ENCODE measurements at regions not wholly inside any gene's neighbourhood (a gene's known extent, or its start where the extent isn't known, plus 50 kb on each side); places are given as distances from the start of the nearest gene placed in this dataset.

- DNase-seq = no peak
Observed at GRCh38 chr11:37100008-37100407, 502.0 kb upstream of the RAG2 start.

- no peak for DNase-seq
Observed at GRCh38 chr11:37092487-37092886, 494.5 kb upstream of the RAG2 start.

- no peak for DNase-seq
Observed at GRCh38 chr11:37089439-37089838, 491.4 kb upstream of the RAG2 start.

- no peak for DNase-seq
Observed at GRCh38 chr11:37088573-37088910, 490.5 kb upstream of the RAG2 start.

GRCh38 chr11:37087650-37088572 is 489.9 kb upstream of the RAG2 start:
- DNase-seq = no peak

- DNase-seq = no peak
Observed at GRCh38 chr11:37078521-37078920, 480.5 kb upstream of the RAG2 start.

- DNase-seq = no peak
Observed at GRCh38 chr11:37076866-37077265, 478.8 kb upstream of the RAG2 start.

GRCh38 chr11:37072538-37073055 is 474.6 kb upstream of the RAG2 start:
- DNase-seq = no peak

GRCh38 chr11:37050311-37050710 is 452.3 kb upstream of the RAG2 start:
- no peak for DNase-seq

GRCh38 chr11:37040921-37041320 is 442.9 kb upstream of the RAG2 start:
- DNase-seq = no peak

- DNase-seq = peak; percentile 10
Observed at GRCh38 chr11:37038911-37039310, 440.9 kb upstream of the RAG2 start.

GRCh38 chr11:37026741-37027140 is 428.7 kb upstream of the RAG2 start:
- no peak for DNase-seq

- no peak for DNase-seq
Observed at GRCh38 chr11:37026326-37026725, 428.3 kb upstream of the RAG2 start.

GRCh38 chr11:37006563-37006962 is 408.5 kb upstream of the RAG2 start:
- no peak for DNase-seq

- no peak for DNase-seq
Observed at GRCh38 chr11:37002831-37003230, 404.8 kb upstream of the RAG2 start.

- no peak for DNase-seq
Observed at GRCh38 chr11:36997656-36998055, 399.6 kb upstream of the RAG2 start.

GRCh38 chr11:36996795-36997194 is 398.8 kb upstream of the RAG2 start:
- DNase-seq = no peak

- no peak for DNase-seq
Observed at GRCh38 chr11:36994208-36994607, 396.2 kb upstream of the RAG2 start.

GRCh38 chr11:36988556-36988955 is 390.5 kb upstream of the RAG2 start:
- no peak for DNase-seq

- DNase-seq = no peak
Observed at GRCh38 chr11:36985562-36985961, 387.5 kb upstream of the RAG2 start.

GRCh38 chr11:36976741-36977140 is 378.7 kb upstream of the RAG2 start:
- no peak for DNase-seq

GRCh38 chr11:36974771-36975170 is 376.7 kb upstream of the RAG2 start:
- DNase-seq = no peak

- DNase-seq = no peak
Observed at GRCh38 chr11:36953976-36954375, 355.9 kb upstream of the RAG2 start.

GRCh38 chr11:36948460-36949127 is 350.6 kb upstream of the RAG2 start:
- no peak for DNase-seq
